OCI-LY1 (cell line): ENCODE measurements at regions not wholly inside any gene's neighbourhood (a gene's known extent, or its start where the extent isn't known, plus 50 kb on each side); places are given as distances from the start of the nearest gene placed in this dataset.

ENCODE experiments used
- H2AFZ ChIP-seq: fragments of 200-600 bp; sonication (generic), shearing (Covaris generic); 2 replicates; pipeline ENCODE4 v1.6.0; 2014; ENCODE audit warnings: antibody characterized with exemption, mild to moderate bottlenecking, low read length
- H3F3A ChIP-seq: fragments of 200-600 bp; sonication (generic), shearing (Covaris generic); 2 replicates; pipeline ENCODE4 v1.6.0; 2014; ENCODE audit warnings: mild to moderate bottlenecking, antibody characterized with exemption, low read length, moderate library complexity; ENCODE audit not compliant: insufficient read depth
- H3K27ac ChIP-seq: fragments of 200-600 bp; sonication (generic); 2 replicates; pipeline ENCODE4 v1.5.1; 2014; ENCODE audit warnings: low read length, mixed run types, mild to moderate bottlenecking, low read depth; ENCODE audit not compliant: poor library complexity, severe bottlenecking
- H3K27me3 ChIP-seq: fragments of 200-600 bp; sonication (generic); 2 replicates; pipeline ENCODE4 v1.6.0; 2014; ENCODE audit warnings: antibody characterized with exemption, mild to moderate bottlenecking, low read length, moderate library complexity; ENCODE audit not compliant: insufficient read depth
- H3K36me3 ChIP-seq: fragments of 200-600 bp; sonication (generic); 2 replicates; pipeline ENCODE4 v1.6.1; 2014; ENCODE audit warnings: mild to moderate bottlenecking, antibody characterized with exemption, low read length, moderate library complexity, mixed read lengths; ENCODE audit not compliant: insufficient read depth
- H3K4me1 ChIP-seq: fragments of 200-600 bp; sonication (generic); 2 replicates; pipeline ENCODE4 v1.5.1; 2014; ENCODE audit warnings: mild to moderate bottlenecking, low read length, moderate library complexity; ENCODE audit not compliant: insufficient read depth, severe bottlenecking
- H3K4me2 ChIP-seq: fragments of 200-600 bp; sonication (generic), shearing (Covaris generic); 2 replicates; pipeline ENCODE4 v1.6.1; 2014; ENCODE audit warnings: low read length
- H3K4me3 ChIP-seq: fragments of 200-600 bp; sonication (generic); 2 replicates; pipeline ENCODE4 v1.5.1; 2014; ENCODE audit warnings: low read length, low read depth, mild to moderate bottlenecking, mixed read lengths; ENCODE audit not compliant: poor library complexity, severe bottlenecking
- H3K79me2 ChIP-seq: fragments of 200-600 bp; shearing (Covaris generic); 2 replicates; pipeline ENCODE4 v1.6.1; 2016; ENCODE audit warnings: mixed run types, low read length, mixed read lengths; ENCODE audit not compliant: insufficient read depth
- H3K9ac ChIP-seq: fragments of 200-600 bp; sonication (generic), shearing (Covaris generic); 2 replicates; pipeline ENCODE4 v1.6.1; 2014; ENCODE audit warnings: mild to moderate bottlenecking, low read length, mixed read lengths
- H3K9me2 ChIP-seq: fragments of 200-600 bp; sonication (generic), shearing (Covaris generic); 2 replicates; pipeline ENCODE4 v1.6.1; 2014; ENCODE audit warnings: low read depth, mild to moderate bottlenecking, low read length, mixed read lengths
- H3K9me3 ChIP-seq: fragments of 200-600 bp; shearing (Covaris generic); 2 replicates; pipeline ENCODE4 v1.6.1; 2014; ENCODE audit warnings: low read length, mixed read lengths
- H4K20me1 ChIP-seq: fragments of 200-600 bp; sonication (generic), shearing (Covaris generic); 2 replicates; pipeline ENCODE4 v1.6.0; 2016; ENCODE audit warnings: mild to moderate bottlenecking, low read length; ENCODE audit not compliant: insufficient read depth
- CTCF ChIP-seq: fragments of 200-600 bp; sonication (generic), shearing (Covaris generic); IDR thresholded peaks from 2 replicates; pipeline ENCODE4 v1.5.1; 2017; ENCODE audit warnings: mild to moderate bottlenecking, antibody characterized with exemption, low read length, moderate library complexity, mixed read lengths
- EZH2 ChIP-seq: fragments of 200-600 bp; sonication (generic), shearing (Covaris generic); IDR thresholded peaks from 2 replicates; pipeline ENCODE4 v1.8.0; 2017; ENCODE audit warnings: borderline replicate concordance, mixed run types, mild to moderate bottlenecking, antibody characterized with exemption, low read length, moderate library complexity, mixed read lengths

GRCh38 chr7:25726781-25727311 is 425.2 kb upstream of the NFE2L3 start:
- TF ChIP-seq CTCF (no peak), EZH2 (no peak)
- H2AFZ ChIP-seq = no peak overlapping the region

GRCh38 chr7:25727446-25727845 is 424.6 kb upstream of the NFE2L3 start:
- H3F3A ChIP-seq = no peaks in the 10 kb centered on the region
- H4K20me1 ChIP-seq = no peaks in the 10 kb centered on the region
- H3K27ac ChIP-seq = no peak overlapping the region
- H3K79me2 ChIP-seq = no peaks in the 10 kb centered on the region
- no peaks in the 10 kb centered on the region for H3K9me3 ChIP-seq
- H3K4me3 ChIP-seq = no peak overlapping the region
- no peak overlapping the region for H2AFZ ChIP-seq
- H3K27me3 ChIP-seq = no peaks in the 10 kb centered on the region
- no peak overlapping the region for H3K9ac ChIP-seq
- no peak overlapping the region for H3K4me2 ChIP-seq
- H3K4me1 ChIP-seq = no peaks in the 10 kb centered on the region
- no peaks in the 10 kb centered on the region for H3K9me2 ChIP-seq
- TF ChIP-seq CTCF (no peak), EZH2 (no peak)
- no peaks in the 10 kb centered on the region for H3K36me3 ChIP-seq

More at GRCh38 chr7:25726781-25727311, 425.2 kb upstream of the NFE2L3 start:
- no peak overlapping the region for H3K4me2 ChIP-seq
- no peak overlapping the region for H3K9ac ChIP-seq
- no peaks in the 10 kb centered on the region for H3K27me3 ChIP-seq
- no peaks in the 10 kb centered on the region for H3K9me2 ChIP-seq
- no peaks in the 10 kb centered on the region for H3K36me3 ChIP-seq
- H3K79me2 ChIP-seq = no peaks in the 10 kb centered on the region
- H3K9me3 ChIP-seq = no peaks in the 10 kb centered on the region
- H3F3A ChIP-seq = no peaks in the 10 kb centered on the region
- H4K20me1 ChIP-seq = no peaks in the 10 kb centered on the region
- no peaks in the 10 kb centered on the region for H3K4me1 ChIP-seq
- no peak overlapping the region for H3K4me3 ChIP-seq
- no peak overlapping the region for H3K27ac ChIP-seq

GRCh38 chr7:25727876-25728275 is 424.1 kb upstream of the NFE2L3 start:
- Histone ChIP-seq H3K9me2 (no peaks in the 10 kb centered on the region), H3F3A (no peaks in the 10 kb centered on the region), H3K27ac (no peak overlapping the region), H3K36me3 (no peaks in the 10 kb centered on the region), H3K4me2 (no peak overlapping the region), H3K9me3 (no peaks in the 10 kb centered on the region), H3K27me3 (no peaks in the 10 kb centered on the region), H3K9ac (no peak overlapping the region), H3K79me2 (no peaks in the 10 kb centered on the region), H3K4me1 (no peaks in the 10 kb centered on the region), H4K20me1 (no peaks in the 10 kb centered on the region), H3K4me3 (no peak overlapping the region), H2AFZ (no peak overlapping the region)
- TF ChIP-seq EZH2 (no peak), CTCF (no peak)
